Gastroesophageal sphincter (tissue), 4 donors: ENCODE measurements at regions not wholly inside any gene's neighbourhood (a gene's known extent, or its start where the extent isn't known, plus 50 kb on each side); places are given as distances from the start of the nearest gene placed in this dataset.

Experiments used
- ATAC-seq: fragments of 150-250 bp; one replicate; pipeline ENCODE4 v1.9.1; 2016; ENCODE audit warnings: mild to moderate bottlenecking, moderate library complexity
- H3K27ac ChIP-seq, 4 donors: fragments of 200-600 bp; sonication (generic) in 3 of 4; 1 replicate in 3 of 4; 2 replicates in 1 of 4; pipeline ENCODE4 v1.5.1; 2016 to 2019
- H3K27me3 ChIP-seq: fragments of 200-600 bp; sonication (generic); one replicate; pipeline ENCODE4 v1.5.1; 2019
- H3K36me3 ChIP-seq, 2 donors: fragments of 200-600 bp; sonication (generic); one replicate each; pipeline ENCODE4 v1.5.1; 2019; ENCODE audit warnings: control low read depth in 1 of 2
- H3K4me1 ChIP-seq, 3 donors: fragments of 200-600 bp; sonication (generic); 1 replicate in 2 of 3; 2 replicates in 1 of 3; pipeline ENCODE4 v1.5.1; 2016 to 2019; ENCODE audit warnings: control low read depth in 2 of 3
- H3K4me3 ChIP-seq, 2 donors: fragments of 200-600 bp; sonication (generic); one replicate each; pipeline ENCODE4 v1.5.1; 2019; ENCODE audit warnings: mild to moderate bottlenecking in 1 of 2, moderate library complexity in 1 of 2
- H3K9me3 ChIP-seq, 3 donors: fragments of 200-600 bp; sonication (generic); one replicate each; pipeline ENCODE4 v1.5.1; 2017 to 2019; ENCODE audit warnings: control low read depth in 2 of 3
- EP300 ChIP-seq: sonication (generic); formaldehyde crosslinking; IDR thresholded peaks from one replicate; pipeline ENCODE4 v1.6.1; 2017; ENCODE audit warnings: antibody characterized with exemption, mild to moderate bottlenecking
- POLR2A ChIP-seq, 2 donors: fragments of 450-650 bp; IDR thresholded peaks; one replicate each; pipeline ENCODE4 v1.6.1; 2017; ENCODE audit warnings: antibody characterized with exemption in 2 of 2, mild to moderate bottlenecking in 2 of 2, moderate library complexity in 1 of 2
- POLR2AphosphoS5 ChIP-seq: sonication (generic); formaldehyde crosslinking; IDR thresholded peaks from one replicate; pipeline ENCODE4 v1.6.1; 2017; ENCODE audit warnings: antibody characterized with exemption
- WGBS, 2 donors: methylation state at CpG; one replicate each; pipeline ENCODE4 v1.1.5; 2018; ENCODE audit warnings: low coverage in 1 of 2; 5-methylcytosine and 5-hydroxymethylcytosine counted together
- TF ChIP-seq, protein P1 (sequence below), 4 experiments: fragments of 200-600 bp in 2 of 4; fragments of 450-650 bp in 2 of 4; sonication (generic) in 1 of 4; IDR thresholded peaks; one replicate each; pipeline ENCODE4 v1.5.1; 2017 to 2019; ENCODE audit warnings: antibody characterized with exemption in 4 of 4, mild to moderate bottlenecking in 2 of 4, moderate library complexity in 2 of 4

DNA sequence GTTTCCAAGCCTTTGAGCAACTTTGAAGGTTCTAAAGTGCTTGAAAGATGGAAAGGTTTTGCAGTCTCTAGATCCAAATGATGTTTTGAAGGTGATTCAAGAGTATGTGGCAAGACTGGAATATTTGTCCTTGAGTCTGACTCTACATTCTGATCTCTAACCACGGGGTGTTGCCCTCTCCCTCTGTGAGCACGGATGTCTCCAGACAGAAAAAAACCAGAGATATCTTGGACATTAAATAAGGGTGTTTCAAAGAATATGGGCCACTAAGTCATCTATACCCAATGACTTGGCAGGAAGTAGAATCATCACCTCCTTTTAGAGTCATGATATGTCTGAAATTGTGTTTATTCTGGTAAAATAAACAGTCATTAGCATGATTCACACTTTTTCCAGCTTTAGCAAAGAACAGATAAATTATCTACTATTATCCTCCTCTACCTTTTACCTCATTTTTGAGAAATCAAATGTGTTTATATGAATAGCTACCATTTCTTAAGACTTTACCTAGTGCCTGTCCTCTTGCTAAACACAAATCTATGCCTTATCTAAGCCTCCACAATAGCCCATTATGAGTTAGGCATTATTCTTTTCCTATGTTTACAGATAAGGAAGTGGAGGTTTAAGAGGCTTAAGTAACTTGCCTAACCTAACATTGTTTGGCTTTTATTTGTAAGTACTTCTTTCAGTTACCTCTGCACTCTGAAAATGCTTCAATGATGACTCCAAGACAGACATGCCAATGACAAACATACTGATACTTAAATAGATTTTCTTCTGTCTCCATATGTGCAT is 384.4 kb downstream of the BMP2 start:
- ATAC-seq: no peak
- 23 to 94% methylated on average over 2 of the region's 2 CpGs for WGBS, 2 donors
- no peak for TF ChIP-seq POLR2A (IDR thresholded peaks at IDR 0.05)
- no peak for TF ChIP-seq EP300
- TF ChIP-seq POLR2AphosphoS5: no peak
- TF ChIP-seq, protein P1, sequence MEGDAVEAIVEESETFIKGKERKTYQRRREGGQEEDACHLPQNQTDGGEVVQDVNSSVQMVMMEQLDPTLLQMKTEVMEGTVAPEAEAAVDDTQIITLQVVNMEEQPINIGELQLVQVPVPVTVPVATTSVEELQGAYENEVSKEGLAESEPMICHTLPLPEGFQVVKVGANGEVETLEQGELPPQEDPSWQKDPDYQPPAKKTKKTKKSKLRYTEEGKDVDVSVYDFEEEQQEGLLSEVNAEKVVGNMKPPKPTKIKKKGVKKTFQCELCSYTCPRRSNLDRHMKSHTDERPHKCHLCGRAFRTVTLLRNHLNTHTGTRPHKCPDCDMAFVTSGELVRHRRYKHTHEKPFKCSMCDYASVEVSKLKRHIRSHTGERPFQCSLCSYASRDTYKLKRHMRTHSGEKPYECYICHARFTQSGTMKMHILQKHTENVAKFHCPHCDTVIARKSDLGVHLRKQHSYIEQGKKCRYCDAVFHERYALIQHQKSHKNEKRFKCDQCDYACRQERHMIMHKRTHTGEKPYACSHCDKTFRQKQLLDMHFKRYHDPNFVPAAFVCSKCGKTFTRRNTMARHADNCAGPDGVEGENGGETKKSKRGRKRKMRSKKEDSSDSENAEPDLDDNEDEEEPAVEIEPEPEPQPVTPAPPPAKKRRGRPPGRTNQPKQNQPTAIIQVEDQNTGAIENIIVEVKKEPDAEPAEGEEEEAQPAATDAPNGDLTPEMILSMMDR (IDR thresholded peaks at IDR 0.05): no peak
- H3K4me3 ChIP-seq: no peak overlapping the region
- H3K27me3 ChIP-seq: peaks cover 5% of the 10 kb centered on the region
- no peaks in the 10 kb centered on the region for H3K36me3 ChIP-seq
- H3K27ac ChIP-seq: no peak overlapping the region
- H3K4me1 ChIP-seq: no peaks in the 10 kb centered on the region
- no peaks in the 10 kb centered on the region for H3K9me3 ChIP-seq

DNA sequence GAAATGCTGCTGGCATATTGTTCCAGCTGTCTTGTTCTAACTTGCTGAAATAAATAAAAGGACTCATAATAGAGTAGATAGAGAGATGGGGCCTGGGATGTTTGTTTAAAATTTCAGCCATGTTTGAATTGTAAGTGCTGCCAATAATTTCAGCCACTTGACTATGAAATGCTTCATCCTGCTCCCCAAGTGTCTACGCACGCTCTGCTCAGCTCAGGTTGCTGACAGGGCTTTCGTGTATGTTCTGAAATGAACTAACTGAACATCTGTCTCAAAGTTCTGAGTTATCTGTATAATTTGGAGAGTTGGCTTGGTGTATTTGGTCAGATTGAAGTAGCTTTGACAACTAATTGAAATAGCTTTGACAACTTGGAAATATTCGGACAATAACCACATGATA is 387.8 kb downstream of the BMP2 start:
- TF ChIP-seq, protein P1 (IDR thresholded peaks at IDR 0.05): no peak
- TF ChIP-seq POLR2AphosphoS5: no peak
- TF ChIP-seq EP300: no peak
- no peak for TF ChIP-seq POLR2A (IDR thresholded peaks at IDR 0.05)
- H3K36me3 ChIP-seq: no peaks in the 10 kb centered on the region
- no peak for ATAC-seq
- WGBS, 2 donors: 52 to 63% methylated on average over 4 of the region's 4 CpGs
- H3K4me1 ChIP-seq: no peaks in the 10 kb centered on the region
- H3K4me3 ChIP-seq: no peak overlapping the region
- no peaks in the 10 kb centered on the region for H3K9me3 ChIP-seq
- no peak overlapping the region for H3K27ac ChIP-seq
- no peaks in the 10 kb centered on the region for H3K27me3 ChIP-seq

DNA sequence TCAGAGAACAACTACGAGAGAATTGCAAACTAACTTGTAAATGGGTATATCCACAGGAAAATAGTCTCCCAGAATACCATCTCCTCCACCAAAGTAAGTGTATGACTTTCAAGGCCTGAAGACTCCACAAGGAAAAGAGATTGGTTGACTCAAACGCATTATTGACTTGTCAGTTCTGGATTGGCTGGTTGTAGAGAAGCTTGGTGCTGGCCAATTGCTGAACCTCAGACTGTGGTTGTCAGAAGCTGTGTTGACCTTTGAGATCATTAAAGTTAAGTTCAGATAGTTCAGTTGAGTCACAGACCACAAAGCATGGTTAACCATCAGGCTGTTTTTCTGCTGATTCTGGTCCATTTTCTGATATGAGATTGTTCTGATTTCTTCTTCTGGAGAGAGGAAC is 388.3 kb downstream of the BMP2 start:
- Histone ChIP-seq H3K27me3 (no peaks in the 10 kb centered on the region), H3K4me1 (no peaks in the 10 kb centered on the region), H3K36me3 (no peaks in the 10 kb centered on the region), H3K9me3 (no peaks in the 10 kb centered on the region), H3K4me3 (no peak overlapping the region), H3K27ac (no peak overlapping the region)
- ATAC-seq: no peak
- WGBS, 2 donors: 95% methylated on average over 2 of the region's 2 CpGs; no CpG with 5 or more reads in 1 of the 2 donors
- TF ChIP-seq POLR2A (IDR thresholded peaks at IDR 0.05): no peak
- TF ChIP-seq POLR2AphosphoS5: no peak
- no peak for TF ChIP-seq EP300
- TF ChIP-seq, protein P1 (IDR thresholded peaks at IDR 0.05): no peak

DNA sequence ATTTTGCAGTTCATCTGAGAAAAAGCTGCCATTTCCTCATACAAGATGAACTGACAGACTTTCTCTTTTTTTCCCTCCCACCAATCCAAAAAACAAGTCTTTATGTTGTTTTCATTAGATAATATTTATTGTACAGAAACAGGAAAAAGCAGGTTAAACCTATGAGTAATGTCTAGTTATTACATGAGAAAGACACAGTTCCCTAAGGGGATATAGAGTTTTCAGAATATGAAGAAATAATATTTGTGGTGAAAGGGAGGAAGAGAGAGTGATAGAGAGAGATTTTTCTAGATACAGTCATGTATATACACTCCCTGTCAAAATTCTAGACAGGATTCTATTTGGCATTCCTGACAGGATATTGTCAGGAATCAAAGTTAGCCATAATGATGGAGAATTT is 392.4 kb downstream of the BMP2 start:
- H3K4me3 ChIP-seq: no peak overlapping the region
- no peak overlapping the region for H3K27ac ChIP-seq
- H3K9me3 ChIP-seq: no peaks in the 10 kb centered on the region
- TF ChIP-seq POLR2AphosphoS5 (no peak), POLR2A (IDR thresholded peaks at IDR 0.05) (no peak), EP300 (no peak)
- TF ChIP-seq, protein P1 (IDR thresholded peaks at IDR 0.05): no peak
- no peak for ATAC-seq
- H3K36me3 ChIP-seq: no peaks in the 10 kb centered on the region
- H3K27me3 ChIP-seq: no peaks in the 10 kb centered on the region
- H3K4me1 ChIP-seq: no peaks in the 10 kb centered on the region

DNA sequence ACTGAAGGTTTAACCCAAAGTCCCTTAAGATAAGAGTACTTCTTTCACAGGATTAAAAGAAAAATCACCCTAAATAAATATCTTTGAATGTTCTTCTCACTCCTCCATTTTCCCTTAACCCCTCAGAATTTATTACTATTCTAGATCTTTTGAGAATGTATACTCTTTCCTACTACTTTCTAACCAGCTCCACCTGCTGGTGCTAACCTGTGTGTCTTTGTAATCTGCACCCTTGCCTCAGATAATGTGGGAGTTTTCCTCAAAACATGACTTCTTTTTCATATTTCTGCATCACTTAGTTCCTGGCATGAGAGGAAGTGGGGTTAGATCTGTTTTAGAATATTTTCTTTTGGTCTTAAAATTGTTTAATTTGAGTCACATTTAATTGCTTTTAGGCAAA is 394.2 kb downstream of the BMP2 start:
- no peak for ATAC-seq
- Histone ChIP-seq H3K4me1 (no peaks in the 10 kb centered on the region), H3K9me3 (no peaks in the 10 kb centered on the region), H3K27me3 (no peaks in the 10 kb centered on the region), H3K27ac (no peak overlapping the region), H3K36me3 (no peaks in the 10 kb centered on the region), H3K4me3 (no peak overlapping the region)
- TF ChIP-seq, protein P1 (IDR thresholded peaks at IDR 0.05): no peak
- TF ChIP-seq EP300 (no peak), POLR2AphosphoS5 (no peak), POLR2A (IDR thresholded peaks at IDR 0.05) (no peak)
